H1 (cell line): ENCODE measurements at regions not wholly inside any gene's neighbourhood (a gene's known extent, or its start where the extent isn't known, plus 50 kb on each side); places are given as distances from the start of the nearest gene placed in this dataset.

ENCODE experiments used
- CTCF ChIA-PET: fragments of 300-600 bp; sonication (Branson Sonifier 250); formaldehyde crosslinking; loops from one replicate; lab custom pipeline; 2021; ENCODE audit not compliant: partially characterized antibody; lab: Charles Lee
- POLR2A ChIA-PET: fragments of 300-600 bp; sonication (Branson Sonifier 250); formaldehyde crosslinking; loops from one replicate; lab custom pipeline; 2021; ENCODE audit warnings: inconsistent platforms; ENCODE audit not compliant: partially characterized antibody; lab: Charles Lee
- DNase-seq, 2 experiments: peaks; one replicate each; pipeline versions ENCODE4 v3.0.0 to v3.0.0-alpha.2; 2010 to 2022; ENCODE audit warnings: low spot score in 2 of 2, low read depth in 1 of 2, mixed read lengths in 1 of 2
- FAIRE-seq: peaks from 2 replicates; lab custom pipeline; 2011; peaks lifted over from hg19 to GRCh38; lab: Jason Lieb, UNC
- H2AFZ ChIP-seq: 2 replicates; pipeline ENCODE4 v1.8.1; 2012; ENCODE audit warnings: low read length, inconsistent platforms
- H2AK5ac ChIP-seq: 2 replicates; pipeline ENCODE4 v1.6.1; 2013; ENCODE audit warnings: low read depth, low read length
- H2BK120ac ChIP-seq: replicated peaks from 2 replicates; pipeline ENCODE3; 2013; ENCODE audit warnings: low read depth, low read length, inconsistent platforms
- H2BK12ac ChIP-seq: 2 replicates; pipeline ENCODE4 v1.6.1; 2013; ENCODE audit warnings: low read depth, low read length
- H2BK15ac ChIP-seq: 2 replicates; pipeline ENCODE4 v1.6.1; 2013; ENCODE audit warnings: low read length
- H2BK20ac ChIP-seq: 2 replicates; pipeline ENCODE4 v1.6.1; 2013; ENCODE audit warnings: low read length
- H2BK5ac ChIP-seq: 2 replicates; pipeline ENCODE4 v1.6.1; 2013; ENCODE audit warnings: low read depth, low read length
- H3K14ac ChIP-seq: 2 replicates; pipeline ENCODE4 v1.6.1; 2013; ENCODE audit warnings: inconsistent platforms; ENCODE audit not compliant: insufficient read length
- H3K18ac ChIP-seq: 2 replicates; pipeline ENCODE4 v1.6.1; 2013; ENCODE audit warnings: low read length; ENCODE audit errors: extremely low read depth
- H3K23ac ChIP-seq: 2 replicates; pipeline ENCODE4 v1.6.1; 2013; ENCODE audit warnings: inconsistent platforms; ENCODE audit not compliant: insufficient read length
- H3K23me2 ChIP-seq: 2 replicates; pipeline ENCODE4 v1.6.1; 2013; ENCODE audit warnings: low read depth, low read length
- H3K27ac ChIP-seq: 2 replicates; pipeline ENCODE4 v1.6.1; 2011; ENCODE audit warnings: low read depth, low read length, inconsistent platforms
- H3K27me3 ChIP-seq, 4 experiments: replicated peaks in 1 of 4; 1 replicate in 1 of 4; 2 replicates in 3 of 4; pipeline versions ENCODE4 v1.6.1 to v1.8.1; 2011 to 2013; ENCODE audit warnings: low read length in 3 of 4, mild to moderate bottlenecking in 3 of 4, inconsistent platforms in 2 of 4, mixed read lengths in 2 of 4, moderate library complexity in 1 of 4; ENCODE audit not compliant: control insufficient read depth in 3 of 4, insufficient read depth in 3 of 4; ENCODE audit errors: extremely low read depth in 1 of 4
- H3K36me3 ChIP-seq, 4 experiments: 2 replicates each; pipeline versions ENCODE4 v1.6.1 to v1.8.1; 2011 to 2013; ENCODE audit warnings: mild to moderate bottlenecking in 4 of 4, low read length in 3 of 4, moderate library complexity in 2 of 4, control low read depth in 1 of 4, inconsistent platforms in 1 of 4; ENCODE audit not compliant: insufficient read depth in 4 of 4, control insufficient read depth in 2 of 4
- H3K4ac ChIP-seq: replicated peaks from 2 replicates; pipeline ENCODE3; 2013; ENCODE audit warnings: low read length, low read depth, mixed read lengths, inconsistent platforms; ENCODE audit not compliant: insufficient read length
- H3K4me1 ChIP-seq, 4 experiments: replicated peaks in 1 of 4; 1 replicate in 1 of 4; 2 replicates in 3 of 4; pipeline versions ENCODE4 v1.6.1 to v1.8.1; 2011 to 2013; ENCODE audit warnings: low read length in 3 of 4, inconsistent platforms in 2 of 4, mixed read lengths in 1 of 4; ENCODE audit not compliant: insufficient read depth in 4 of 4, control insufficient read depth in 3 of 4
- H3K4me2 ChIP-seq, 2 experiments: 2 replicates each; pipeline versions ENCODE4 v1.6.1 to v1.8.1; 2011 to 2013; ENCODE audit warnings: low read depth in 2 of 2, low read length in 2 of 2, control low read depth in 1 of 2, inconsistent platforms in 1 of 2, mild to moderate bottlenecking in 1 of 2; ENCODE audit not compliant: insufficient read depth in 1 of 2
- H3K4me3 ChIP-seq, 4 experiments: fragments of 200-600, 300-600 bp in 1 of 4; sonication (generic), shearing (Covaris generic), sonication (Bioruptor Twin) in 1 of 4; 2 replicates each; pipeline versions ENCODE4 v1.5.1 to v1.8.1; 2011 to 2016; ENCODE audit warnings: low read length in 4 of 4, low read depth in 3 of 4, control low read depth in 2 of 4, inconsistent platforms in 2 of 4, mild to moderate bottlenecking in 2 of 4, mixed read lengths in 1 of 4, moderate library complexity in 1 of 4; ENCODE audit not compliant: insufficient read depth in 2 of 4; ENCODE audit errors: extremely low read depth in 1 of 4
- H3K56ac ChIP-seq: replicated peaks from 2 replicates; pipeline ENCODE3; 2013; ENCODE audit warnings: low read depth, mild to moderate bottlenecking, mixed read lengths, low read length, inconsistent platforms; ENCODE audit not compliant: insufficient read length
- H3K79me1 ChIP-seq: 2 replicates; pipeline ENCODE4 v1.6.1; 2013; ENCODE audit warnings: low read depth, low read length, control low read depth
- H3K79me2 ChIP-seq, 2 experiments: 2 replicates each; pipeline versions ENCODE4 v1.6.1 to v1.8.1; 2012 to 2013; ENCODE audit warnings: low read length in 2 of 2, mild to moderate bottlenecking in 2 of 2, inconsistent platforms in 1 of 2; ENCODE audit not compliant: insufficient read depth in 2 of 2, control insufficient read depth in 1 of 2
- H3K9ac ChIP-seq, 4 experiments: replicated peaks in 1 of 4; 1 replicate in 1 of 4; 2 replicates in 3 of 4; pipeline versions ENCODE4 v1.6.1 to v1.8.1; 2011 to 2013; ENCODE audit warnings: low read depth in 3 of 4, low read length in 3 of 4, control low read depth in 2 of 4, mild to moderate bottlenecking in 2 of 4, moderate library complexity in 2 of 4, inconsistent platforms in 1 of 4; ENCODE audit errors: extremely low read depth in 1 of 4
- H3K9me3 ChIP-seq, 2 experiments: 2 replicates each; pipeline versions ENCODE4 v1.6.1 to v1.8.1; 2012 to 2013; ENCODE audit warnings: mild to moderate bottlenecking in 2 of 2, moderate library complexity in 2 of 2, control low read depth in 1 of 2, inconsistent platforms in 1 of 2, low read depth in 1 of 2, low read length in 1 of 2, mixed read lengths in 1 of 2; ENCODE audit not compliant: insufficient read depth in 2 of 2
- H4K20me1 ChIP-seq, 2 experiments: replicated peaks in 1 of 2; 2 replicates each; pipeline versions ENCODE3 to v1.8.1; 2011 to 2013; ENCODE audit warnings: inconsistent platforms in 2 of 2, low read length in 2 of 2, mild to moderate bottlenecking in 1 of 2; ENCODE audit not compliant: insufficient read depth in 2 of 2, control insufficient read depth in 1 of 2
- H4K5ac ChIP-seq: 2 replicates; pipeline ENCODE4 v1.6.1; 2013; ENCODE audit warnings: low read length, low read depth, mixed read lengths, inconsistent platforms; ENCODE audit not compliant: insufficient read length
- H4K8ac ChIP-seq: 2 replicates; pipeline ENCODE4 v1.8.0; 2013; ENCODE audit warnings: mild to moderate bottlenecking, moderate library complexity, low read length, inconsistent platforms; ENCODE audit not compliant: insufficient read depth; ENCODE audit errors: extremely low read depth
- H4K91ac ChIP-seq: replicated peaks from 2 replicates; pipeline ENCODE3; 2013; ENCODE audit warnings: low read length, mixed read lengths, inconsistent platforms; ENCODE audit not compliant: insufficient read length
- CBX8 ChIP-seq: fragments of 300-800, 300-1000 bp; sonication (generic); IDR thresholded peaks from 2 replicates; pipeline ENCODE4 v1.7.1; 2016; ENCODE audit warnings: low read depth, low read length, borderline replicate concordance
- CREB1 ChIP-seq: IDR thresholded peaks from 2 replicates; pipeline ENCODE4 v1.6.1; 2012; ENCODE audit warnings: inconsistent platforms
- EZH2 ChIP-seq: fragments of 200-600 bp; sonication (generic); IDR thresholded peaks from 2 replicates; pipeline ENCODE4 v1.7.1; 2012; ENCODE audit warnings: low read depth, mild to moderate bottlenecking, moderate library complexity, low read length, inconsistent platforms; ENCODE audit not compliant: severe bottlenecking
- GTF2F1 ChIP-seq: IDR thresholded peaks from 2 replicates; pipeline ENCODE4 v1.6.1; 2012; ENCODE audit warnings: low read depth, low read length, improper control_type of control experiment, borderline replicate concordance
- HDAC6 ChIP-seq: IDR thresholded peaks from one replicate; pipeline ENCODE4 v1.7.1; 2012; ENCODE audit warnings: low read depth, mild to moderate bottlenecking, inconsistent platforms, low read length, moderate library complexity
- JUN ChIP-seq: IDR thresholded peaks from 2 replicates; pipeline ENCODE4 v1.6.1; 2011; ENCODE audit warnings: low read depth, mild to moderate bottlenecking, improper control_type of control experiment, low read length
- JUND ChIP-seq: IDR thresholded peaks from 2 replicates; pipeline ENCODE4 v1.6.1; 2011; ENCODE audit warnings: mild to moderate bottlenecking, improper control_type of control experiment, low read length
- KDM5A ChIP-seq: fragments of 200-600 bp; IDR thresholded peaks from 2 replicates; pipeline ENCODE4 v1.7.1; 2012; ENCODE audit warnings: mild to moderate bottlenecking, low read length, inconsistent platforms, mixed read lengths
- MAFK ChIP-seq: IDR thresholded peaks from 2 replicates; pipeline ENCODE4 v1.6.1; 2012; ENCODE audit warnings: low read depth, mild to moderate bottlenecking, improper control_type of control experiment, low read length
- POLR2A ChIP-seq, 2 experiments: IDR thresholded peaks; 1 replicate in 1 of 2; 2 replicates in 1 of 2; pipeline ENCODE4 v1.6.1; 2011; ENCODE audit warnings: low read depth in 2 of 2, low read length in 2 of 2, mild to moderate bottlenecking in 2 of 2; ENCODE audit errors: control extremely low read depth in 1 of 2
- POLR2AphosphoS5 ChIP-seq: IDR thresholded peaks from 2 replicates; pipeline ENCODE4 v1.6.1; 2011; ENCODE audit warnings: low read depth, low read length
- RFX5 ChIP-seq: IDR thresholded peaks from 2 replicates; pipeline ENCODE4 v1.6.1; 2011; ENCODE audit warnings: low read depth, low read length, improper control_type of control experiment, borderline replicate concordance
- RXRA ChIP-seq: IDR thresholded peaks from 2 replicates; pipeline ENCODE4 v1.6.1; 2011; ENCODE audit warnings: low read depth, mild to moderate bottlenecking, low read length, moderate library complexity; ENCODE audit not compliant: insufficient read depth
- SIN3A ChIP-seq, 2 experiments: IDR thresholded peaks in 1 of 2; conservative IDR thresholded peaks in 1 of 2; 2 replicates each; pipeline ENCODE4 v1.6.1; 2011 to 2012; ENCODE audit warnings: low read length in 2 of 2, improper control_type of control experiment in 1 of 2, low read depth in 1 of 2, mild to moderate bottlenecking in 1 of 2
- SP2 ChIP-seq: IDR thresholded peaks from 2 replicates; pipeline ENCODE4 v1.6.1; 2012; ENCODE audit warnings: mild to moderate bottlenecking, low read length, inconsistent platforms
- SP4 ChIP-seq: IDR thresholded peaks from 2 replicates; pipeline ENCODE4 v1.6.1; 2012; ENCODE audit warnings: low read length, inconsistent platforms
- SRF ChIP-seq: IDR thresholded peaks from 2 replicates; pipeline ENCODE4 v1.6.1; 2011; ENCODE audit warnings: mild to moderate bottlenecking, low read depth, low read length, moderate library complexity
- TAF1 ChIP-seq: IDR thresholded peaks from 2 replicates; pipeline ENCODE4 v1.6.1; 2011; ENCODE audit warnings: mild to moderate bottlenecking, low read depth, low read length
- WGBS, 2 experiments: shearing (Covaris generic) in 1 of 2; methylation state at CpG; one replicate each; pipeline versions ENCODE4 v1.1.6 to v1.1.7; 2013 to 2015; ENCODE audit warnings: low lambda C conversion rate in 2 of 2, mixed read lengths in 2 of 2, inconsistent platforms in 1 of 2, low coverage in 1 of 2, missing lambda C conversion rate in 1 of 2; ENCODE audit not compliant: insufficient replicate concordance in 2 of 2, insufficient coverage in 1 of 2, insufficient read length in 1 of 2; ENCODE audit errors: extremely low coverage in 1 of 2, missing lambda C conversion rate in 1 of 2; 5-methylcytosine and 5-hydroxymethylcytosine counted together

- Histone ChIP-seq H2BK15ac (no peak overlapping the region), H4K91ac (no peak overlapping the region), H3K79me1 (no peaks in the 10 kb centered on the region), H3K27me3 (no peaks in the 10 kb centered on the region), H2BK20ac (no peak overlapping the region), H3K23ac (no peak overlapping the region), H3K14ac (no peak overlapping the region), H3K27ac (no peak overlapping the region), H3K4me3 (no peak overlapping the region), H3K79me2 (no peaks in the 10 kb centered on the region), H2BK12ac (no peak overlapping the region), H2BK5ac (no peak overlapping the region), H2BK120ac (no peak overlapping the region), H3K23me2 (no peaks in the 10 kb centered on the region), H4K20me1 (no peaks in the 10 kb centered on the region), H3K56ac (no peak overlapping the region), H3K4me1 (peaks cover 0 to 5% (median 2%) of the 10 kb centered on the region in 4 experiments; a peak in 2 of 7 replicates), H4K5ac (no peak overlapping the region), H3K4ac (no peak overlapping the region), H3K9ac (no peak overlapping the region), H3K4me2 (no peak overlapping the region), H2AFZ (no peak overlapping the region), H2AK5ac (no peak overlapping the region), H4K8ac (no peak overlapping the region), H3K9me3 (no peaks in the 10 kb centered on the region), H3K18ac (no peak overlapping the region), H3K36me3 (no peaks in the 10 kb centered on the region)
- ChIA-PET POLR2A (no interaction called here), CTCF (no interaction called here)
- DNase-seq (no peak), FAIRE-seq (no peak)
- 72% methylated on average over 2 of the region's 2 CpGs; no CpG with 5 or more reads in 1 of the 2 experiments for WGBS, 2 experiments
- TF ChIP-seq EZH2 (no peak), JUND (no peak), RXRA (no peak), POLR2A (IDR thresholded peaks at IDR 0.05; ENCODE audit: control extremely low read depth in 1 of 2, low read depth in 2 of 2, low read length in 2 of 2) (no peak), KDM5A (no peak), HDAC6 (no peak), GTF2F1 (no peak), POLR2AphosphoS5 (no peak), RFX5 (no peak), SIN3A (conservative IDR thresholded peaks at IDR 0.05 in 1 of 2, IDR thresholded peaks at IDR 0.05 in 1 of 2; ENCODE audit: low read depth in 1 of 2, low read length in 2 of 2) (no peak), MAFK (no peak), SP4 (no peak), SRF (no peak), CREB1 (no peak), CBX8 (no peak), JUN (no peak), SP2 (no peak), TAF1 (no peak)
These were observed 344.7 kb upstream of the SLC30A5 start for GRCh38 chr5:68749077-68749476.
